Glutamatergic neuron (in vitro differentiated cells): ENCODE measurements at regions not wholly inside any gene's neighbourhood (a gene's known extent, or its start where the extent isn't known, plus 50 kb on each side); places are given as distances from the start of the nearest gene placed in this dataset.

ENCODE experiments used
- DNase-seq: peaks from one replicate; pipeline ENCODE4 v3.0.0; 2022
- H3K27ac Mint-ChIP-seq: one replicate; pipeline ENCODE4 v1.8.0; 2020; ENCODE audit warnings: mild to moderate bottlenecking, mixed read lengths, inconsistent platforms; ENCODE audit not compliant: unreplicated experiment
- H3K27me3 Mint-ChIP-seq: one replicate; pipeline ENCODE4 v1.8.0; 2020; ENCODE audit warnings: mild to moderate bottlenecking, moderate library complexity, mixed read lengths, inconsistent platforms; ENCODE audit not compliant: unreplicated experiment
- H3K36me3 Mint-ChIP-seq: one replicate; pipeline ENCODE4 v1.8.0; 2020; ENCODE audit warnings: mild to moderate bottlenecking, mixed read lengths, inconsistent platforms; ENCODE audit not compliant: unreplicated experiment
- H3K4me1 Mint-ChIP-seq: one replicate; pipeline ENCODE4 v1.8.0; 2020; ENCODE audit warnings: mild to moderate bottlenecking, low read depth, mixed read lengths, inconsistent platforms; ENCODE audit not compliant: unreplicated experiment
- H3K4me3 Mint-ChIP-seq: one replicate; pipeline ENCODE4 v1.8.0; 2020; ENCODE audit warnings: mild to moderate bottlenecking, mixed read lengths, inconsistent platforms; ENCODE audit not compliant: unreplicated experiment
- H3K9me3 Mint-ChIP-seq: one replicate; pipeline ENCODE4 v1.8.0; 2020; ENCODE audit warnings: mild to moderate bottlenecking, moderate library complexity, mixed read lengths, inconsistent platforms; ENCODE audit not compliant: unreplicated experiment
- CTCF ChIP-seq: fragments of 200-600 bp; sonication (generic); IDR thresholded peaks from one replicate; pipeline ENCODE4 v1.5.0; 2021; ENCODE audit not compliant: partially characterized antibody, unreplicated experiment

GRCh38 chr7:125504848-125505247 lies 575.2 kb upstream of the POT1 start:
- H3K4me3 Mint-ChIP-seq: no peak overlapping the region
- peaks cover 7% of the 10 kb centered on the region for H3K4me1 Mint-ChIP-seq
- DNase-seq: no peak
- H3K27me3 Mint-ChIP-seq: no peaks in the 10 kb centered on the region
- no peaks in the 10 kb centered on the region for H3K9me3 Mint-ChIP-seq
- no peak overlapping the region for H3K27ac Mint-ChIP-seq
- H3K36me3 Mint-ChIP-seq: no peaks in the 10 kb centered on the region
- TF ChIP-seq CTCF: no peak

- no peak overlapping the region for H3K4me3 Mint-ChIP-seq
- no peak overlapping the region for H3K27ac Mint-ChIP-seq
- H3K27me3 Mint-ChIP-seq: no peaks in the 10 kb centered on the region
- no peaks in the 10 kb centered on the region for H3K36me3 Mint-ChIP-seq
- peaks cover 4% of the 10 kb centered on the region for H3K4me1 Mint-ChIP-seq
- no peak for TF ChIP-seq CTCF
- no peak for DNase-seq
- no peaks in the 10 kb centered on the region for H3K9me3 Mint-ChIP-seq
Measured at GRCh38 chr7:125495997-125496396, 566.4 kb upstream of the POT1 start.

- H3K9me3 Mint-ChIP-seq: no peaks in the 10 kb centered on the region
- H3K4me3 Mint-ChIP-seq: no peak overlapping the region
- H3K4me1 Mint-ChIP-seq: peaks cover 12% of the 10 kb centered on the region
- DNase-seq: no peak
- no peaks in the 10 kb centered on the region for H3K36me3 Mint-ChIP-seq
- H3K27ac Mint-ChIP-seq: no peak overlapping the region
- no peak for TF ChIP-seq CTCF
- no peaks in the 10 kb centered on the region for H3K27me3 Mint-ChIP-seq
Measured at GRCh38 chr7:125492521-125492920, 562.9 kb upstream of the POT1 start.

- Mint-ChIP-seq H3K27ac (peak overlapping the region; percentile 69), H3K36me3 (no peaks in the 10 kb centered on the region), H3K9me3 (no peaks in the 10 kb centered on the region), H3K4me3 (peak overlapping the region; percentile 3), H3K4me1 (peaks cover 12% of the 10 kb centered on the region), H3K27me3 (no peaks in the 10 kb centered on the region)
- no peak for TF ChIP-seq CTCF
- DNase-seq: no peak
Measured at GRCh38 chr7:125491137-125491536, 561.5 kb upstream of the POT1 start.

- no peak for TF ChIP-seq CTCF
- H3K4me3 Mint-ChIP-seq: no peak overlapping the region
- DNase-seq: no peak
- H3K9me3 Mint-ChIP-seq: no peaks in the 10 kb centered on the region
- no peaks in the 10 kb centered on the region for H3K27me3 Mint-ChIP-seq
- no peaks in the 10 kb centered on the region for H3K36me3 Mint-ChIP-seq
- peaks cover 12% of the 10 kb centered on the region for H3K4me1 Mint-ChIP-seq
- H3K27ac Mint-ChIP-seq: no peak overlapping the region
Measured at GRCh38 chr7:125490167-125490566, 560.5 kb upstream of the POT1 start.
